ENCODE measurements at regions not wholly inside any gene's neighbourhood (a gene's known extent, or its start where the extent isn't known, plus 50 kb on each side); places are given as distances from the start of the nearest gene placed in this dataset.
"Not testable (repeated sequence)": the region's sequence is repeated elsewhere in the genome, so short reads cannot be mapped to it uniquely, and the experiment has no call there.

GRCh38 chr18:56492136-56492535 lies 146.3 kb downstream of the TXNL1 start:
- TF ChIP-seq CTCF (IDR thresholded peaks at IDR 0.05; ENCODE audit: insufficient read depth, low read depth, low read length), result no peak
- H3K4me3 ChIP-seq (ENCODE audit: low read depth, low read length), result no peak overlapping the region
- no peak for DNase-seq (ENCODE audit: low read depth)

GRCh38 chr18:56490942-56491341 lies 147.4 kb downstream of the TXNL1 start:
- H3K4me3 ChIP-seq (ENCODE audit: low read depth, low read length), result no peak overlapping the region
- no peak for TF ChIP-seq CTCF (IDR thresholded peaks at IDR 0.05; ENCODE audit: insufficient read depth, low read depth, low read length)
- no peak for DNase-seq (ENCODE audit: low read depth)

- no peak overlapping the region for H3K4me3 ChIP-seq (ENCODE audit: low read depth, low read length)
- TF ChIP-seq CTCF (IDR thresholded peaks at IDR 0.05; ENCODE audit: insufficient read depth, low read depth, low read length), result no peak
- no peak for DNase-seq (ENCODE audit: low read depth)
These were observed 148.5 kb downstream of the TXNL1 start for GRCh38 chr18:56489893-56490292.

- DNase-seq (ENCODE audit: low read depth), result no peak
- no peak overlapping the region for H3K4me3 ChIP-seq (ENCODE audit: low read depth, low read length)
- no peak for TF ChIP-seq CTCF (IDR thresholded peaks at IDR 0.05; ENCODE audit: insufficient read depth, low read depth, low read length)
These were observed 149.7 kb downstream of the TXNL1 start for GRCh38 chr18:56488739-56489138.

- TF ChIP-seq CTCF (IDR thresholded peaks at IDR 0.05; ENCODE audit: insufficient read depth, low read depth, low read length), result no peak
These were observed 150.6 kb downstream of the TXNL1 start for GRCh38 chr18:56487801-56488200.

GRCh38 chr18:56483386-56483785 lies 155.0 kb downstream of the TXNL1 start:
- no peak for TF ChIP-seq CTCF (IDR thresholded peaks at IDR 0.05; ENCODE audit: insufficient read depth, low read depth, low read length)
- H3K4me3 ChIP-seq (ENCODE audit: low read depth, low read length), result no peak overlapping the region
- no peak for DNase-seq (ENCODE audit: low read depth)

More at GRCh38 chr18:56487801-56488200, 150.6 kb downstream of the TXNL1 start:
- DNase-seq (ENCODE audit: low read depth), result no peak
- H3K4me3 ChIP-seq (ENCODE audit: low read depth, low read length), result no peak overlapping the region

- DNase-seq (ENCODE audit: low read depth), result not testable (repeated sequence)
These were observed 155.6 kb downstream of the TXNL1 start for GRCh38 chr18:56482813-56483212.

More at GRCh38 chr18:56482813-56483212, 155.6 kb downstream of the TXNL1 start:
- H3K4me3 ChIP-seq (ENCODE audit: low read depth, low read length), result not testable (repeated sequence)
